Spleen (tissue), 7 donors: ENCODE measurements at regions not wholly inside any gene's neighbourhood (a gene's known extent, or its start where the extent isn't known, plus 50 kb on each side); places are given as distances from the start of the nearest gene placed in this dataset.

Experiments used
- POLR2A ChIP-seq, 3 donors: fragments of 450-650 bp; IDR thresholded peaks; one replicate each; pipeline ENCODE4 v1.5.1; 2017; ENCODE audit warnings: antibody characterized with exemption in 3 of 3, mild to moderate bottlenecking in 1 of 3
- POLR2AphosphoS5 ChIP-seq, 3 donors: sonication (generic); formaldehyde crosslinking; IDR thresholded peaks; one replicate each; pipeline ENCODE4 v1.5.1; 2017; ENCODE audit warnings: antibody characterized with exemption in 3 of 3
- TF ChIP-seq, protein P1 (sequence below), 11 experiments: fragments of 200-600 bp in 7 of 11; fragments of 450-650 bp in 4 of 11; sonication (generic) in 4 of 11; IDR thresholded peaks in 8 of 11; conservative IDR thresholded peaks in 3 of 11; 1 replicate in 7 of 11; 2 replicates in 4 of 11; pipeline versions ENCODE4 v1.4.0 to v1.8.0; 2016 to 2021; ENCODE audit warnings: antibody characterized with exemption in 11 of 11, inconsistent platforms in 4 of 11, mild to moderate bottlenecking in 1 of 11
- donor health status: DM: no; HTN: no; CAD: no; lungs with moderate emphysema.
- donor health status: DM: no; HTN: no; CAD: no.
- donor health status: DM: no; HTN: no; CAD: no.

DNA sequence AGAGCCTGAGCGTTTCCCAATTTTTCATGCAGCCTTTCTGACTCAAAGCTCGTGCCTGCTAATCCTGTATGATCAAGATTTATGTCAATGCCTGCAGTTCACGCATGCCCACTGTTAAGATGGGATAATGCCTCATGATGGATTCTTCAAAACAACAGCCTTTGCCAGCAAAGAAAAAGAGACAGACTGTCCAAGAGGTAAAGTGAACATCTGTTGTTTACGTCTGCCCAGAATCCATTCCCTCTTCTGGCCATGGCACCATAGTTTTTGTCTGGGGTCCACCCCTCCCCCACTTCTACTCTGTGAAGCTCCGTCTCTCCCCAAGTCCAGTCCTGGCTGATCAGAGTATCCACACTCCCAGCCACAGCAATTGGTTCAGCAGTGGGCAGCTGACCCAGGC lies 91.9 kb upstream of the EYA2 start:
- TF ChIP-seq, protein P1, sequence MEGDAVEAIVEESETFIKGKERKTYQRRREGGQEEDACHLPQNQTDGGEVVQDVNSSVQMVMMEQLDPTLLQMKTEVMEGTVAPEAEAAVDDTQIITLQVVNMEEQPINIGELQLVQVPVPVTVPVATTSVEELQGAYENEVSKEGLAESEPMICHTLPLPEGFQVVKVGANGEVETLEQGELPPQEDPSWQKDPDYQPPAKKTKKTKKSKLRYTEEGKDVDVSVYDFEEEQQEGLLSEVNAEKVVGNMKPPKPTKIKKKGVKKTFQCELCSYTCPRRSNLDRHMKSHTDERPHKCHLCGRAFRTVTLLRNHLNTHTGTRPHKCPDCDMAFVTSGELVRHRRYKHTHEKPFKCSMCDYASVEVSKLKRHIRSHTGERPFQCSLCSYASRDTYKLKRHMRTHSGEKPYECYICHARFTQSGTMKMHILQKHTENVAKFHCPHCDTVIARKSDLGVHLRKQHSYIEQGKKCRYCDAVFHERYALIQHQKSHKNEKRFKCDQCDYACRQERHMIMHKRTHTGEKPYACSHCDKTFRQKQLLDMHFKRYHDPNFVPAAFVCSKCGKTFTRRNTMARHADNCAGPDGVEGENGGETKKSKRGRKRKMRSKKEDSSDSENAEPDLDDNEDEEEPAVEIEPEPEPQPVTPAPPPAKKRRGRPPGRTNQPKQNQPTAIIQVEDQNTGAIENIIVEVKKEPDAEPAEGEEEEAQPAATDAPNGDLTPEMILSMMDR (IDR thresholded peaks at IDR 0.05 in 8 of 11, conservative IDR thresholded peaks at IDR 0.05 in 3 of 11) = no peak
- TF ChIP-seq POLR2A (IDR thresholded peaks at IDR 0.05) (no peak), POLR2AphosphoS5 (IDR thresholded peaks at IDR 0.05) (no peak)
